ENCODE measurements at regions not wholly inside any gene's neighbourhood (a gene's known extent, or its start where the extent isn't known, plus 50 kb on each side); places are given as distances from the start of the nearest gene placed in this dataset.
A peak's percentile ranks its signal among the peaks of the same experiment; 100 is the strongest.

DNA sequence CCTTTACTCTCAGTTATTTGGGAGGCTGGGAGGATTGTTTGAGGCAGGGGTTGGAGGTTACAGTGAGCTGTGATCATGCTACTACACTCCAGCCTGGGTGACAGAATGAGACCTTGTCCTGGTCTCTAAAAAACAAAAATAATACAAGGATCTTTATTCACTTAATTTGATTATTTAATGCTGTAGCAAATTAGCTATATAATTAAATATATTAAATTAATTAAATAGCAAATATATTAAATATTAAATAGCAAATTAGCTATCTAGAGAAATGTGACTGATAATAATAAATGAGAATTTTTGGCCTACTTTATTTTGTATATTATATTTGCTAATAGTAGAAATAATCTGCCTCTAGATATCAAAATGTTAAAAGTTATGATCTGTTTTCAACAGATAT is 298.8 kb upstream of the NAV3 start:
- no peak for DNase-seq (ENCODE audit: low read depth)
- no peak overlapping the region for H3K4me3 ChIP-seq (ENCODE audit: low read depth, low read length)

DNA sequence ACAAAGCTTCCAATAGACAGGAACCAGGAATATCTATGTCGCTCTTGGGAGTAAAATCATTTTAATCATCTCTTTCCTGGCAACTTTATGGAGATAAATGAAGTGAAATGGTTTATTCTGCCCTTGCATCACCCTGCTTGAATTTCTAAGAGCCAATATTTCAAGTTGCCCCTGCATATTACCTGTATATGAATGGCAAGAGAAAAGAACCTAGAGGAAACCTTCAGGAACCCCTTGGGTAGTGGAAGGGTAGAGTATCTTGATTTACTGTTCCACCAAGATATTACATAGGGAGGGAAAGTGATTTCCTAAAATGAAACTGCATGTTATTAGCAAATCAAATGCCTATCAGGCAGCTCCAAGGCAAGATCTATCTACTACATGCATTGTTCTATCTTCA is 308.4 kb upstream of the NAV3 start:
- DNase-seq (ENCODE audit: low read depth) = no peak
- no peak overlapping the region for H3K4me3 ChIP-seq (ENCODE audit: low read depth, low read length)

DNA sequence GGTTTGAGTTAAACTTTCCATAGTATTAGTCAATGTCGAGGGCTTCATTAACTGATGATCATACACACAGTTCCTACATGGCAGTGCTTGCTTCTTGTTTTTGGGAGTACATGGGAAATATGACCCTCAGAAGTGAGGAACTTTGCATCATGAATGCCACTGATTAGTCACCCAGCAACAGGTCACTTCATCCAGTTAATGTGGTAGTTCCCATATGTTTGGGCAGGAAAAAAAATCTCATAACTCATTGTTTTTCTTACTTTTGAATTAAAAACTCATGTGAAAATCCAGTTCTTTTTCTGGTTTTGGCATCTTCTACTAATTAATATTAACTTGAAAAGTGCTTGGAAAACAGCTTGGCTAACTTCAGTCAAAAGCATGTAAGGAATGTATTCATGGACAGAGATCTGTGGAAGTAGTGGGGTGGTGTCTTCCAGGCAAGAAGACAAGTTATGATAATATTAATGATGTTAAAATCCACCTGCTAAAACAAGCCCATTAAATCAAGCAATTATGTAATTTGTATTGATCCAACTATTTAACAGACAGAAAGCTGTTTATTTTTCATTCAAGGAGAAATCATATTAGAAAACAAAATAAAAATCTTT is 309.1 kb upstream of the NAV3 start:
- H3K4me3 ChIP-seq (ENCODE audit: low read depth, low read length) = no peak overlapping the region
- no peak for DNase-seq (ENCODE audit: low read depth)

DNA sequence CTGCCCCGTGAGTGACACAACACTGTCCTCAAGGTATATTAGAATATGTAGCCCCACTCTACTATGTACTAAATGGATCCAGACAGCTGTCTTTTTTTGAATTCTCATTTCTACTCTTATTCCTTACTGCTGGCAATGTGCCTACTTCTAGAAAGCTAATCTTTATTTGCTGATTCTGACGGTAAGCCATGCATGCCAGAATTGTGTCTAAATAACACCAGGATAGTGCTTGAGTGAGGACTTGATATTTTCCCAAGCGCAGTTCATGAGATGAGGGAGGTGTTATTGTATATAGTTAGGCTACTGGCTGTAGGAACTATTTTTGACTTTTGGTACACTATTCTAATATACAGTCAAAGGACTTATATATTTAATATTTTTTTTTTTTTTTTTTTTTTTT is 316.2 kb upstream of the NAV3 start:
- DNase-seq (ENCODE audit: low read depth) = no peak
- no peak overlapping the region for H3K4me3 ChIP-seq (ENCODE audit: low read depth, low read length)

DNA sequence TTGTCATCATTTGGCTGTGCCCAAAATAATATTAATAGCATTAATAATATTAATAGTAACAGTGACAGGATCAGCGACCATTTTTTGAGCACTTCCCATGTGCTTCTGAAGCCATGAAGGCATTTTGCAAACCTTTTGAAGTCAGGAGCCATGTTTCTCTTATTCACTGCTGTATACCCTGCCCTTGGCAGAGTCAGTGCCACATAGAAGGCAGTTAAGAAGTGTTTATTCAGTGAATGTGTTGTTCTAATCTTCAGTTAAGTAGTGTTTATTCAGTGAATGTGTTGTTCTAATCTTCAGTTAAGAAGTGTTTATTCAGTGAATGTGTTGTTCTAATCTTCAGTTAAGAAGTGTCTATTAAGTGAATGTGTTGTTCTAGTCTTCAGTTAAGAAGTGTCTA is 319.7 kb upstream of the NAV3 start:
- DNase-seq (ENCODE audit: low read depth) = no peak
- no peak overlapping the region for H3K4me3 ChIP-seq (ENCODE audit: low read depth, low read length)

DNA sequence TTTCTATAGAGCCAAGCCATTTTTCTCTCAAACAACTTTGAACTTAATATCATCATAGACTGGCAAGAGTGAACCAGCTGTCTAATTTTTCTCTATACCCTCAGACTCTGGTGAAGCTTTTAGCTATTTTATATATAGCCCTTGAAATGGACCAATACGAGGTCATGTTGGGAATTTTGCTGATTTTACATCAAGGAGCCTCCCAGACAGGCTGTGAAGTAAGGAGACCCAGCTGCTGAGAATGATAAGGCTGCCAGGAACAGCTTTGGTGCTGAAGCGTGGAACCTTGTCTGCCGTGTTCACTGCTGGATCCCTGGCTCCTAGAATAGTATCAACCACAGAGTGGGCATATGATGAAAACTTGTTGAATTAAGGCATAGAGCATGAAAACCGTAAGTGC is 326.2 kb upstream of the NAV3 start:
- no peak overlapping the region for H3K4me3 ChIP-seq (ENCODE audit: low read depth, low read length)
- no peak for DNase-seq (ENCODE audit: low read depth)

DNA sequence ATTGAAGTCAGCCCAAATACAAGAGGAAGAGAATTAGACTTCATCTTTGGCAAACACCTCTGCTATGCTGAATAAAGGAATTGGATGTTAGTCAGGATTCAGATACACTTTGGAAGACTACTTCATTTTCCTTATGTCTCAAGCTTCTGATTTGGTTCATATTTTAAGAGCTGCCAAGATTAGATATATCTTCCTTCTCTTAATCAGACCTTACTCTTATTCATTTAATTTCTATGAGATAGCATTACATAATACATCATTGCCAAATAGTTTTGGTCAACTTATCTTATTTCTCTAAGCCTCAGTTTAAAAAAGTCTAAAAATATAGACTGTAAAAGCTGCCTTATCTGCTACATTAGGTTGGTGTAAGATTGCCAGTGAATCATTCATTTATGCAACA is 330.6 kb upstream of the NAV3 start:
- H3K4me3 ChIP-seq (ENCODE audit: low read depth, low read length) = no peak overlapping the region
- DNase-seq (ENCODE audit: low read depth) = no peak

DNA sequence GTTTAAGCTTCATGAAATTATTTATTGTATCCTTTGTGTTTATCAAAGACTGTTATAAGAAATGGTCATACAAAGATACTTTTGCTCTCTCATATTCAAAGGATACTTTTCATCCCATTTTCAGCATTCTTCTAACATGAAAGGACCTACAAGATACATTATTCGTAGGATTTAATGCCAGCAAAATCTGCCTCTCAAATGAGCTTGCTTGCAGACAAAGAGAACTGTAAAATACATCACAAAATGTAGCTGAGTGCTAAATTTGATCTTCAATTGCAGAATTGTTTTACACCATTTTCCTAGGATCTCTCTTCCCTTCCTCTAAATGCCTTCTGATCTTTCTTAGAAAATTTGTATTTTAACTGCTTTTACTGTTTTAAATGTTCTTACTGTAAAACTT is 333.0 kb upstream of the NAV3 start:
- H3K4me3 ChIP-seq (ENCODE audit: low read depth, low read length) = no peak overlapping the region
- DNase-seq (ENCODE audit: low read depth) = no peak

DNA sequence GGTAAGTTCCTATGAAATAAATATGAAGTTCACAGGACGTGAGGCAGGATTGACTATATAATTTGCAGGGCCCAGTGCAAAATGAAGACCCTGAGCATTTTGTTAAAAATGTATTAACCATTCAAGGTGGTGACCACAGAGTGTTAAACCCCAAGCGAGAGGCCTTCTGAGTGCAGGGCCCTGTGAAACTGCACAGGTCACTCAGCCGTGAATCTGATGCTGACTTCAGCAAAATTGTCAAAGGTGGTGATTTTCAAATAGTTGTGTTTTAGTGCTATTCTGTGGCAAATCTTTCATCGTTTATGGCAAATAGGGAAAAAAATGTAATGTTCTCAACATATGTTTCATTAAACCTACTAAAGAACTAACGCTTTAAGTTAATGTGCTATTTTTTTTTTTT is 334.0 kb upstream of the NAV3 start:
- no peak overlapping the region for H3K4me3 ChIP-seq (ENCODE audit: low read depth, low read length)
- no peak for DNase-seq (ENCODE audit: low read depth)

DNA sequence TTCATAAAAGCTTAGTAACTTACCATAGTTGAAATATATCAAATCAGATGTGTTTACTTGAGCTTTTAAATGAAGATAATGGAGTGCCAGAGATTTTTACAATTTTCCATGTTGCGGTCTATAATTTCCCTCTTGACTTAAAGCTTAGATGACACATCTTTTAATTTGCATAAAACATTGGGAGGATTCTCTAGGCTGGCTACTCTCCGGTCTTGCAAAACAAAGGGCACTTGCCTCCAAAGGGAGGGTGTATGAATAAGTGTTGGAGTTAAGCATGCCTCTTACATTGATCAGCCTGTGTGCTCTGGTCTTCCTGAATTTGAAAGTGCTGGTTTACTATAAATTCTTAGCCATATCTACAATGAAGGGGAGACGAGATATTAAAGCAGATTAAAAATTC is 336.4 kb upstream of the NAV3 start:
- DNase-seq (ENCODE audit: low read depth) = peak; percentile 15
- H3K4me3 ChIP-seq (ENCODE audit: low read depth, low read length) = no peak overlapping the region

DNA sequence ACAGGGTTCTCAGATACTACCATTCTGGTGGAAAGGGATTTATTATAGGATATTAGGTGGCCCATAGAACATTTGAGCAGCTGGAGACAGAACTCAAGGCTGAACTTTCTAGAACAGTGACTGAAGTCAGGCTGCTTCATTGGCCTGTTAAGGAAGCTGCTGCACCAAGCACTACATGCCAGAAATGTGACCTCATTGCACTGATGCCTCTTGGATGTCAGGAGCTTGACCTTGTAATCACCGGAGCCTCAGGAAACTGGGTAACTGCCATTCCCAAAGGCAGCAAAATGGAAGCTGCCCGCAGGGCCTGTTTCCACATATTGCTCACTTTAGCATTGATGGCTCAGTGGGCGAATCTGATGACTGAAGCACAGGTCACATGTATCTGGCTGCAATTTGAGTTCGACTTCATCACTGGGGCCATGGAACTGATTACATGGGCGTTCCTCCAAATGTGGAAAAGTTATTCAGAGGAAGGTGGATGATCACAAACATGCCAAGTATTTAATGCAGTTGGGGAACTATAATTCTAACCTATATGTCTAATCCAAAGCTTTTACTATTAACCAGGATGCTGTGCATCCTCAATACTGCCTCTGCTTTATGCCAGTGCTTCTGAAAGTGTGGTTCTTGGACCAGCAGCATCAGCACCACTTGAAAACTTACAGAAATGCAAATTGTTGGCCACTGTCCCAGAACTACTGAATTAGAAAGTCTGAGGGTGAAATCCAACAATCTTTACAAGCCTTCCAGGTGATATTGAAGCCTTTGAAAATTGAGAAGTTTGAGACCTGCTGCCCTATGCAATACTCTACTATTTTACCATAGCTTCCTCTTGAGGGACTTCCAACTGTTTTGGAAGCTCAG is 337.2 kb upstream of the NAV3 start:
- no peak for DNase-seq (ENCODE audit: low read depth)
- no peak overlapping the region for H3K4me3 ChIP-seq (ENCODE audit: low read depth, low read length)

DNA sequence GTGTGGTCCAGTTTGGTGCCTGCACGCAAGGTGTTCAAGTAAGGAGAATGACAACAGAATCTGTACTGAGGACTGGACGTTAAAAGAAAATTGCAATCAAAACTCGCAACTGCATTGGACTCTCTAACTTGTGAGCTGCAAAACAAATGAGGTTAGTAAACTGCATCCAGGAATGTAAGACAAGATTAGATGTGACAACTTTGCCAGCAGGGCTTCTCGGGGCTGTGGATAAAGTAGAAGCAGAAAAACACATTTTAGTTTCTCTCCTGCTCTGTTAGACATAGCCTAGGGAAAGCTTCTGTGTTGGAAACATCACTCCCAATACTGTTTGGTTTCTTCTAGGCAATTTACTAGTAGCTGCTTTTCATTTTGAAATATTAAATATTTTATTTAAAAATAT is 338.2 kb upstream of the NAV3 start:
- no peak for DNase-seq (ENCODE audit: low read depth)
- no peak overlapping the region for H3K4me3 ChIP-seq (ENCODE audit: low read depth, low read length)

DNA sequence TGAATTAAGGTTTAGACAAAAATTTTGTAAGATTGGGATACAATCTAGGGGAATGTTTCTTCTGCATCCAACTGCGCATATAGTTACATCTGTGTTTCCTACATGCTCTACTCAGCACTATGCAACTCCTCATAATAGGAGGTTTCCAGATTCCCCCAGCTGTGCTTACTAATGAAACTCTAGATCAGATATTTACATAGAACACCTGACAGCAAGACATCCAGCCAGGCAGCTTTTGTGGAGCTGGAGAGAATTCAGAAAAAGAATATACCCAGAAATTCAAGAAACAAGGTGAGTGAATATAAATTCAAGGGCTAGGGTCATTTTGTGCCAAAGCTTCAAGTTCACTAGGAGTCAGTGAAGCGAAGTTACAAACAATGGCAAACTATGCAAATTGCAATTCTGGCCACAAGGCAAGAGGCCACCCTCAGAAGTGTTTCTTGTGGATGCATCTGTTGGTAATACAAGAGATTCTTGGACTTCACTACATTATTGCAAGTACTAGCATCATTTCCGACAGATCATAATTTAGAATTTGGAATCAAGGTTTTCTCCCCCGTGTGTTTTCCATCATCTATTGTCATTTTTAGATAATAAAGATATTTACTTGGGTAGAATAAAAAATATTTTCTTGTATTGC is 341.2 kb upstream of the NAV3 start:
- no peak for DNase-seq (ENCODE audit: low read depth)
- H3K4me3 ChIP-seq (ENCODE audit: low read depth, low read length) = no peak overlapping the region

DNA sequence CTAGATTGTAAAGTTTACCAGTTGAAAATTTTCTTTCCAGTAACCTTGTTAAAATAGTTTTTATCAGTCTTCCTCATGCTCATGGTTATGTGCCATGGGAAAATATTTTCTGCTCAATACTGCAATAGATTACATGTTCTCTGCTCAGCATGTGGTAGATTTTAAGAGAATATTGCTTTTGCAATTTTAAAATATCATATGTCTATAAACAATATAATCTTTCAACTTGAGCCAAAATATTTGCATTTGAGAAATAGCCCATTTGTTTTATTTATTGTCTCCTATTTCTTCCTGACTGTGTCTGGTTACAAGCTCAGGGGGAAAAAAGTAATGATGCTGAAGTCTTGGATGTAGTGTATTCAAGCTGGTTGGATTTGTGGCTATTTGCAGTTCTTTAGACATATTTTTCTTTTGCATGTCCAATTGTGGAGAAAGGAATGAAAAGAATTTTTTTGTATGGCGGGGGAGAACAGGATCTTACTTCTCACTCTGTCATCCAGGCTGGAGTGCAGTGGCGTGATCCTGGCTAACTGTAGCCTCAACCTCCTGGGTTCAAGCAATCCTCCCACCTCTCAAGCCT is 342.6 kb upstream of the NAV3 start:
- DNase-seq (ENCODE audit: low read depth) = peak; percentile 15

DNA sequence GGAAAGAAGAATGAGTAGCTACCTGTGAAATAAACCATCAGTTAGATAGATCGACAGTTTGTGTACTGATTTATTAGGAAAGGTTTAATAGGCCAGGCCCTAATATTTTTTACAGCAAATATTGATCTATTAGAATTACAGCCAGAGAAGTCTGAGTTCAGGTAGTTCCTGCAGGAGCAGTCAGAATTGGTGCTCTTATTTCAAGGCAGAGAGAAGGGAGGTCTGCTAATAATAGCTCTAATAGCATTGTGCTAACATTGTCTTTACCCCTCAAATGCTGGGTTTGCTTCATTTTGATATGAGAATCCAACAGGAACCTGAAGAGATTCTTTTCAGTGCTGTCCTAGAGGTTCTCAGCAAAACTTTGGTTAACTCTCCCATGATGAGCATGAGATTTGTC is 343.8 kb upstream of the NAV3 start:
- DNase-seq (ENCODE audit: low read depth) = no peak
- H3K4me3 ChIP-seq (ENCODE audit: low read depth, low read length) = no peak overlapping the region

More for the DNA sequence above, 342.6 kb upstream of the NAV3 start:
- no peak overlapping the region for H3K4me3 ChIP-seq (ENCODE audit: low read depth, low read length)

DNA sequence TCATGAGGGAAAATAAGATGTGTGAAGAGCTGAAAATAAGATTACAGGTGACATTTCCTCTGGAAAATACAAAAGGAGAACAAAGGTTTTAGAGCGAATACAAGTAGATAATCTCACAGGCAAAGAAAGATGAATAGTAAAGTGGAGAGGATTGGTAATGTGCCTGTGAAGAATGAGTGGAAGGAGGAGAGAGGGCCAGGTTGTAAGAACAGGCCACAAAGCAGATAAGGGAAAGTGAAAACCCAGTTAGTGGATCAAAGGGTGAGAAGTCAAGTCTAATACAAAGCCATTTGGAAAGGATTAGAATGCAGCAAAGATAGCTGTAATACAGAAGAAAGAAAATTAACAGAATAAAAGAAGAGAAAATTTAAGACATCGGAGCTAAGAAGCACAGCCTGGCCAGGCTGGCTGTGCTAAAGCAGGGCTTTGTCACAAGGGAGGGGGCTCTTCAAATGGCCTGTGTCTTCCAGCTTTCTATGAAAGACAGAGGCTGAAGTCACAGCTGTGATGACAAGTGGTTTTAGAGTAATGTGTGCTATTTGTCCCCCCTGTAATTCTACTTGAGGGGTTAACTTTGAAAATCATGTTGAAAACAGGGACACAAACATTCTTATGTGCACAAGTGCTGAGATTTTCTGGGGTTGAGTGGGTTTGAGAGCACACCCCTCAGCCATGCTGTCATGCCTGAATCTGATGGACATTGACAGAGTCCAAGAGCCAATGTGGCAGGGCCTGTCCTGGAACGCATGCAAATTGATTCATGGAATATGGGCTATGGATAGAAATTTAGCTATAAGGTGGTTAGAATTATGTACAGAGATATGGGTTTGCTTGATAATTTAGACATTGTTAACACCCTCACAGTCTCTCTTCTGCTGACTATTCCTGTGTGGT is 344.5 kb upstream of the NAV3 start:
- DNase-seq (ENCODE audit: low read depth) = no peak
- H3K4me3 ChIP-seq (ENCODE audit: low read depth, low read length) = no peak overlapping the region

DNA sequence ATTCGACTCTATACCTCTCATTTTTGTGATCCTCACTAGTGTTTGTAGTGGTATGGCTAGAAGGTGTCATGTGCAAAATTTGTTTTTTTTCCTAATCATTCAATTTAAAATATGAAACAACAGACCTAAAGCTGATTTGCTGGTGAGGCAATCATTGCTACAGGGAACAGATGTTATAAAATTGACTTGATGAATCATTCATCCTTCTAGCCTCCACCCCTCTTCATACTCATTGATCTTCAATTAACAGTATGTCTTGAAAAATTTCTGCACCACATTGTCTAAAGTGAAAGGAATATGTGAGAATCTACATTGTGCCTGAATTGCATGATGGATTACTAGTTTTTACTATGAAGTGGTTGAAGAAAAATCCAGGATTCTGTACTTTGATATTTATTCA is 349.0 kb upstream of the NAV3 start:
- no peak overlapping the region for H3K4me3 ChIP-seq (ENCODE audit: low read depth, low read length)
- DNase-seq (ENCODE audit: low read depth) = no peak

DNA sequence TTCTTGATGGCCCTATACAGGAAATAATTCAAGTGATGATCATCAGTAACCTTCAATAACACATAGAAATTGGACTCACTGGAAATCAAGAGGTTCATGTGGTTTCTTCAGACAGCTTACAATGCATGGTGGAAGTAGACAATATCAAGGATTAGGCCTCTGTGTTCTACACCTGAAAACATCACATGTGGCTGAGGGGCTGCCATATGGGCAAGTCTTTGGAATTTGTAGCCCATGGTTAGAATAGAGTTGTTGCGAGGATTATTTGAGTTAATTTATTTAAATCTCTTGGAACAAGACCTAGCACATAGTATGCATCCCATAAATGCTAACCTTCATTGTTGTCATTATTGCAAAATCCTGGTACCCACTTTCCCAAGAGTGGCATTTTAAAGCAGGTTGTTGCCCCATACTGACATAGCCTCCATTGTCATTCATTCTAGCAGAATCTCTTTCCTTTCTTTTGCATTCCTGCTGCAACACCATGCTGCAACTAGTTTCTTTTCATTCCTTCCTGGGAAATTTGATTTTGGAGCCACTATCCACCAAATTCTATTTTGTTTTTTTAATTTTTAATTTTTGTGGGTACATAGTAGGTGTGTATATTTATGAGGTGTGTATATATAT is 352.7 kb upstream of the NAV3 start:
- H3K4me3 ChIP-seq (ENCODE audit: low read depth, low read length) = no peak overlapping the region
- no peak for DNase-seq (ENCODE audit: low read depth)

DNA sequence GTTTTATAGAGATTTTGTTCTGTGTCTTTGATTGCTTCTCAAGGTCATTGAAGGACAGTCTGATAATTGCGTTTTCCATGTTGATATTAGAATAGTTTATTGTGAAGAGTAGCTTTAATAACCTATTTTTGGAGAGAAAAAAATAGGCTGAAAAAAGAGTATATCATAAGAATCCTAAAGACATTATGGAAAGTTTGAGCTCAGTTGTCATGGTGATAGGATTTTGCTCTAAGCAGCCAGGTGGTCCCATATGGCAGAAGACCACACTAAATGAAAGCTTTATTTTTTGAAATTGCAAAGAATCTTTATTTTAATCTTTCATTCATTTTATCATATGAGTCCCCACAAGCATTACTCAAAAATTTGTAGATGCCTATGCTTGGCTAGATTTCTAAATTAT is 358.9 kb upstream of the NAV3 start:
- no peak overlapping the region for H3K4me3 ChIP-seq (ENCODE audit: low read depth, low read length)
- DNase-seq (ENCODE audit: low read depth) = no peak
